Panc1 (cell line): ENCODE measurements at regions not wholly inside any gene's neighbourhood (a gene's known extent, or its start where the extent isn't known, plus 50 kb on each side); places are given as distances from the start of the nearest gene placed in this dataset.
"Not testable (repeated sequence)": the region's sequence is repeated elsewhere in the genome, so short reads cannot be mapped to it uniquely, and the experiment has no call there.

Source experiments
- POLR2AphosphoS5 ChIP-seq: IDR thresholded peaks from 2 replicates; pipeline ENCODE4 v1.6.1; 2012; ENCODE audit warnings: mild to moderate bottlenecking, low read depth, low read length, moderate library complexity
- REST ChIP-seq, 2 experiments: IDR thresholded peaks; 2 replicates each; pipeline ENCODE4 v1.6.1; 2011 to 2012; ENCODE audit warnings: low read depth in 2 of 2, control low read depth in 1 of 2, low read length in 1 of 2, mild to moderate bottlenecking in 1 of 2, moderate library complexity in 1 of 2; ENCODE audit not compliant: insufficient read depth in 1 of 2
- TF ChIP-seq, protein P1 (sequence below): fragments of 450-650 bp; IDR thresholded peaks from 2 replicates; pipeline ENCODE4 v1.5.1; 2017; ENCODE audit warnings: mild to moderate bottlenecking

DNA sequence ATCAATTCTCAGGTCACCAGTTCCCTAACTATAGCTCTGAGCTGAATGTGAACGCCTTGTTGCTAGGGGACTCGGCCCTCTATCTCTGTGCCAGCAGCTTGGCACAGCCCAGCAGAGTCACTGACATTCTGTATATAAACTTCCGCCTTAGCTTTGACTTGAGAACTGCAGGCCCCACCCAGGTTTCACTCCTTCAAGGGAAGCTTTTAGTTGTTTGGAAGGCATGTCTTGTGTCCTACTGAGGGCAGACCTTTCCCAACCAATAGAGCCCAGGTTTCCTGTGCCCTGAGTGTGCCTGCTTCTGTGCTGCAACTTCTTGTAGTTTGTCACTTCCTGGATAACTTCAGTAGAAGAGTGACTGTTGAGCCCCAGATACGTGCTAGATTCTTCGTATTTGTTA is 228.8 kb upstream of the PRSS1 start:
- TF ChIP-seq, protein P1, sequence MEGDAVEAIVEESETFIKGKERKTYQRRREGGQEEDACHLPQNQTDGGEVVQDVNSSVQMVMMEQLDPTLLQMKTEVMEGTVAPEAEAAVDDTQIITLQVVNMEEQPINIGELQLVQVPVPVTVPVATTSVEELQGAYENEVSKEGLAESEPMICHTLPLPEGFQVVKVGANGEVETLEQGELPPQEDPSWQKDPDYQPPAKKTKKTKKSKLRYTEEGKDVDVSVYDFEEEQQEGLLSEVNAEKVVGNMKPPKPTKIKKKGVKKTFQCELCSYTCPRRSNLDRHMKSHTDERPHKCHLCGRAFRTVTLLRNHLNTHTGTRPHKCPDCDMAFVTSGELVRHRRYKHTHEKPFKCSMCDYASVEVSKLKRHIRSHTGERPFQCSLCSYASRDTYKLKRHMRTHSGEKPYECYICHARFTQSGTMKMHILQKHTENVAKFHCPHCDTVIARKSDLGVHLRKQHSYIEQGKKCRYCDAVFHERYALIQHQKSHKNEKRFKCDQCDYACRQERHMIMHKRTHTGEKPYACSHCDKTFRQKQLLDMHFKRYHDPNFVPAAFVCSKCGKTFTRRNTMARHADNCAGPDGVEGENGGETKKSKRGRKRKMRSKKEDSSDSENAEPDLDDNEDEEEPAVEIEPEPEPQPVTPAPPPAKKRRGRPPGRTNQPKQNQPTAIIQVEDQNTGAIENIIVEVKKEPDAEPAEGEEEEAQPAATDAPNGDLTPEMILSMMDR, result not testable (repeated sequence)
- not testable (repeated sequence) for TF ChIP-seq POLR2AphosphoS5; REST (IDR thresholded peaks at IDR 0.05; ENCODE audit: insufficient read depth in 1 of 2, low read depth in 2 of 2, low read length in 1 of 2)
